Hepatocyte (in vitro differentiated cells): ENCODE measurements at regions not wholly inside any gene's neighbourhood (a gene's known extent, or its start where the extent isn't known, plus 50 kb on each side); places are given as distances from the start of the nearest gene placed in this dataset.

Experiments
- DNase-seq: peaks from one replicate; pipeline ENCODE4 v3.0.0-alpha.2; 2016; ENCODE audit warnings: low spot score
- H2AFZ ChIP-seq: fragments of 200-600 bp; sonication (generic); 2 replicates; pipeline ENCODE4 v1.6.0; 2016; ENCODE audit warnings: antibody characterized with exemption, mild to moderate bottlenecking
- H3K27ac ChIP-seq: fragments of 200-600 bp; sonication (generic); 2 replicates; pipeline ENCODE4 v1.5.1; 2016; ENCODE audit warnings: mild to moderate bottlenecking
- H3K27me3 ChIP-seq: fragments of 200-600 bp; sonication (generic); 2 replicates; pipeline ENCODE4 v1.6.1; 2016
- H3K36me3 ChIP-seq: fragments of 200-600 bp; sonication (generic); replicated peaks from 2 replicates; pipeline ENCODE4 v1.5.1; 2016; ENCODE audit warnings: low read depth; ENCODE audit not compliant: insufficient read depth
- H3K4me1 ChIP-seq: fragments of 200-600 bp; sonication (generic); 2 replicates; pipeline ENCODE4 v1.5.1; 2016; ENCODE audit warnings: mild to moderate bottlenecking, moderate library complexity; ENCODE audit not compliant: insufficient read depth
- H3K4me2 ChIP-seq: fragments of 200-600 bp; sonication (generic); 2 replicates; pipeline ENCODE4 v1.6.0; 2016
- H3K4me3 ChIP-seq: fragments of 200-600 bp; sonication (generic); 2 replicates; pipeline ENCODE4 v1.5.1; 2016; ENCODE audit warnings: mild to moderate bottlenecking
- H3K79me2 ChIP-seq: fragments of 200-600 bp; sonication (generic); 2 replicates; pipeline ENCODE4 v1.6.0; 2017; ENCODE audit warnings: mild to moderate bottlenecking
- H3K9me2 ChIP-seq: fragments of 200-600 bp; sonication (generic); replicated peaks from 2 replicates; pipeline ENCODE4 v1.6.0; 2017; ENCODE audit warnings: mild to moderate bottlenecking; ENCODE audit not compliant: insufficient read depth
- H3K9me3 ChIP-seq: fragments of 200-600 bp; sonication (generic); 2 replicates; pipeline ENCODE4 v1.5.1; 2016; ENCODE audit warnings: low read depth, mild to moderate bottlenecking
- H4K20me1 ChIP-seq: fragments of 200-600 bp; sonication (generic); 2 replicates; pipeline ENCODE4 v1.6.0; 2016; ENCODE audit warnings: mild to moderate bottlenecking; ENCODE audit not compliant: insufficient read depth, poor library complexity, severe bottlenecking
- CTCF ChIP-seq: fragments of 200-600 bp; sonication (generic); IDR thresholded peaks from 2 replicates; pipeline ENCODE4 v1.5.1; 2016; ENCODE audit warnings: antibody characterized with exemption, mild to moderate bottlenecking; ENCODE audit not compliant: poor library complexity
- EZH2 ChIP-seq: fragments of 200-600 bp; sonication (generic); IDR thresholded peaks from 2 replicates; pipeline ENCODE4 v1.6.1; 2016; ENCODE audit warnings: antibody characterized with exemption, mild to moderate bottlenecking, borderline replicate concordance
- EZH2phosphoT487 ChIP-seq: fragments of 200-600 bp; sonication (generic); IDR thresholded peaks from one replicate; pipeline ENCODE4 v1.6.1; 2018; ENCODE audit warnings: antibody characterized with exemption, mild to moderate bottlenecking, low read depth, moderate library complexity; ENCODE audit not compliant: unreplicated experiment, severe bottlenecking
- WGBS: methylation state at CpG from one replicate; pipeline ENCODE4 v1.1.6; 2016; ENCODE audit warnings: low lambda C conversion rate; ENCODE audit errors: missing lambda C conversion rate; 5-methylcytosine and 5-hydroxymethylcytosine counted together

DNA sequence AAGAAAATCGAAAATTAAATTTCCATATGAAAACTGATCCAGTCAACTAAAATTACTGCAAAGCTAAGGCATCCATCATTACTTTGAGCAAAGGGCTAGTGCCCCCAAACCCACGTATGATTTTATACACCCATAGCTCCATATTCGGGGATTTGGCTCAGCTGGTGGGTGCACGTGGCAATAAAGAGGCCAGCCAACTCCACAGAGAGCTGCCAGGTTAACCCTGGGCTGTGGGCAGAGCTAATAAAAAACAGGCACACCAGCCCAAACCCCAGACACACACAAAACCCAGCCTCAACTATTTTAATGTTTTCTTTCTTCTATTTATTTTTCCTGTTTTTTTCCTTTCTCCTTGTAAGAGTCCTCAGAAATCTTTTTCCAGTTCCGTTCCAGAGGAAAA, 151.3 kb upstream of the SOX11 start:
- 52% methylated on average over 5 of the region's 5 CpGs for WGBS
- Histone ChIP-seq H3K27me3 (no peaks in the 10 kb centered on the region), H3K4me1 (peaks cover 21% of the 10 kb centered on the region), H3K79me2 (no peaks in the 10 kb centered on the region), H3K9me2 (no peaks in the 10 kb centered on the region), H2AFZ (peak overlapping the region; percentile 50), H3K9me3 (no peaks in the 10 kb centered on the region), H3K4me3 (no peak overlapping the region), H3K36me3 (no peaks in the 10 kb centered on the region), H3K4me2 (peak overlapping the region; percentile 76), H3K27ac (peak overlapping the region; percentile 87), H4K20me1 (no peaks in the 10 kb centered on the region)
- DNase-seq: no peak
- TF ChIP-seq CTCF: no peak
- no peak for TF ChIP-seq EZH2
- no peak for TF ChIP-seq EZH2phosphoT487

DNA sequence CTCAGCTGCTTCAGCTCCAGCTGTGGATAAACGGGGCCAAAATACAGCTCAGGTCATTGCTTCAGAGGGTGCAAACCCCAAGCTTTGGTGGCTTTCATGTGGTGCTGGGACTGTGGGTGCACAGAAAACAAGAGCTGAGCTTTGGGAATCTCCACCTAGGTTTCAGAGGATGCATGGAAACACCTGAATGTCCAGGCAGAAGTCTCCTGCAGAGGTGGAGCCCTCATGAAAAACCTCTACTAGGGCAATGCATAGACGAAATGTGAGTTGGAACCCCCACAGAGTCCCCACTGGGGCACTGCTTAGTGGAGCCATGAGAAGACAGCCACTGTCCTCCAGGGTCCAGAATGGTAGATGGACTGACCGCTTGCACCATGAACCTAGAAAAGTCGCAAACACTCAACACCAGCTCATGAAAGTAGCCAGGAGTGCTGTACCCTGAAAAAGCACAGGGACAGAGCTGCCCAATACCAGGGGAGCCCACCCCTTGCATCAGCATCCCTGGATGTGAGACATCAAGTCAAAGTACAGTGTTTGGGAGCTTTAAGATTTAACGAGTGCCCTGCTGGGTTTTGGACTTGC, 147.9 kb upstream of the SOX11 start:
- Histone ChIP-seq H3K36me3 (no peaks in the 10 kb centered on the region), H3K4me2 (no peak overlapping the region), H3K27me3 (no peaks in the 10 kb centered on the region), H3K4me3 (no peak overlapping the region), H2AFZ (no peak overlapping the region), H3K9me2 (no peaks in the 10 kb centered on the region), H3K4me1 (peaks cover 17% of the 10 kb centered on the region), H3K9me3 (no peaks in the 10 kb centered on the region), H3K27ac (no peak overlapping the region), H3K79me2 (no peaks in the 10 kb centered on the region), H4K20me1 (no peaks in the 10 kb centered on the region)
- DNase-seq: no peak
- 88% methylated on average over 5 of the region's 5 CpGs for WGBS
- TF ChIP-seq EZH2phosphoT487: no peak
- no peak for TF ChIP-seq CTCF
- no peak for TF ChIP-seq EZH2

- TF ChIP-seq CTCF (no peak), EZH2phosphoT487 (no peak), EZH2 (no peak)
- Histone ChIP-seq H3K27me3 (no peaks in the 10 kb centered on the region), H3K9me2 (no peaks in the 10 kb centered on the region), H3K36me3 (no peaks in the 10 kb centered on the region), H3K4me1 (peaks cover 12% of the 10 kb centered on the region), H3K79me2 (no peaks in the 10 kb centered on the region), H3K9me3 (no peaks in the 10 kb centered on the region), H3K4me3 (no peak overlapping the region), H3K27ac (no peak overlapping the region), H2AFZ (no peak overlapping the region), H3K4me2 (no peak overlapping the region), H4K20me1 (no peaks in the 10 kb centered on the region)
- 92% methylated on average over 1 of the region's 1 CpG for WGBS
- no peak for DNase-seq
These were observed 146.0 kb upstream of the SOX11 start for GRCh38 chr2:5546181-5546580.
